ENCODE measurements at regions not wholly inside any gene's neighbourhood (a gene's known extent, or its start where the extent isn't known, plus 50 kb on each side); places are given as distances from the start of the nearest gene placed in this dataset.
"Not testable (repeated sequence)": the region's sequence is repeated elsewhere in the genome, so short reads cannot be mapped to it uniquely, and the experiment has no call there.

DNA sequence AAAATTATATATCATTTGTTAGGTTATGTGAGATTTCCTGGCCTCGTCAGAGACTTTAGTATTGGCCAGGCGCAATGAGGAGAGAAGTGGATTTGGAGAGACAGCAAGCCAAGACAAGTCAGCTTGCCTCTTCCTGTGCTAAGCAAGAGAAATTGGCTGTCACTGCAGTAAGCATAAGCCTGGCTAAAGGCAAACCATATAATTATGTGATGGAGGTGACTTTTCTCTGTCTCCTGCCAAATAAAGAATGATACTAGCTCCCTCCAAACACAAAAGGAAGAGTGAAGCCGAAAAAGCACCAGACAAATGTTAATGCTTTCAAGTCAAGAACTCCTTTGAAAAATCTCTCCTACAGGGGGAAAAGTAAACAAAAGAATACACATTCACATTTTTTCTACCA lies 2246.0 kb downstream of the ARAP2 start:
- H3K27me3 Mint-ChIP-seq (ENCODE audit: insufficient read depth, unreplicated experiment) = no peaks in the 10 kb centered on the region
- H3K4me1 Mint-ChIP-seq (ENCODE audit: low read depth, unreplicated experiment) = no peaks in the 10 kb centered on the region
- H3K27ac Mint-ChIP-seq (ENCODE audit: unreplicated experiment) = no peak overlapping the region
- TF ChIP-seq, protein P1, sequence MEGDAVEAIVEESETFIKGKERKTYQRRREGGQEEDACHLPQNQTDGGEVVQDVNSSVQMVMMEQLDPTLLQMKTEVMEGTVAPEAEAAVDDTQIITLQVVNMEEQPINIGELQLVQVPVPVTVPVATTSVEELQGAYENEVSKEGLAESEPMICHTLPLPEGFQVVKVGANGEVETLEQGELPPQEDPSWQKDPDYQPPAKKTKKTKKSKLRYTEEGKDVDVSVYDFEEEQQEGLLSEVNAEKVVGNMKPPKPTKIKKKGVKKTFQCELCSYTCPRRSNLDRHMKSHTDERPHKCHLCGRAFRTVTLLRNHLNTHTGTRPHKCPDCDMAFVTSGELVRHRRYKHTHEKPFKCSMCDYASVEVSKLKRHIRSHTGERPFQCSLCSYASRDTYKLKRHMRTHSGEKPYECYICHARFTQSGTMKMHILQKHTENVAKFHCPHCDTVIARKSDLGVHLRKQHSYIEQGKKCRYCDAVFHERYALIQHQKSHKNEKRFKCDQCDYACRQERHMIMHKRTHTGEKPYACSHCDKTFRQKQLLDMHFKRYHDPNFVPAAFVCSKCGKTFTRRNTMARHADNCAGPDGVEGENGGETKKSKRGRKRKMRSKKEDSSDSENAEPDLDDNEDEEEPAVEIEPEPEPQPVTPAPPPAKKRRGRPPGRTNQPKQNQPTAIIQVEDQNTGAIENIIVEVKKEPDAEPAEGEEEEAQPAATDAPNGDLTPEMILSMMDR (IDR thresholded peaks at IDR 0.05; ENCODE audit: insufficient read depth in 1 of 2, low read depth in 1 of 2, low read length in 1 of 2, severe bottlenecking in 1 of 2, unreplicated experiment in 1 of 2) = no peak
- intact Hi-C loops (cut with micrococcal nuclease; ENCODE audit: unreplicated experiment) = no loop called here
- DNase-seq = no peak
- Histone ChIP-seq H3K4me1 (no peaks in the 10 kb centered on the region), H3K36me3 (ENCODE audit: control insufficient read depth, insufficient read depth, low read length) (no peaks in the 10 kb centered on the region), H3K27me3 (replicated peaks; ENCODE audit: control insufficient read depth, insufficient read depth, low read length) (no peaks in the 10 kb centered on the region), H3K4me3 (ENCODE audit: low read depth, low read length) (no peak overlapping the region), H3K9me3 (no peaks in the 10 kb centered on the region)
- no TSS peak for BruUV-seq (replicated peaks)
- ChIA-PET POLR2A (no interaction called here), CTCF (no interaction called here)
- H3K4me3 Mint-ChIP-seq (ENCODE audit: unreplicated experiment) = no peak overlapping the region
- no peaks in the 10 kb centered on the region for H3K36me3 Mint-ChIP-seq (ENCODE audit: insufficient read depth, unreplicated experiment)
- H3K9me3 Mint-ChIP-seq (ENCODE audit: unreplicated experiment) = no peaks in the 10 kb centered on the region

DNA sequence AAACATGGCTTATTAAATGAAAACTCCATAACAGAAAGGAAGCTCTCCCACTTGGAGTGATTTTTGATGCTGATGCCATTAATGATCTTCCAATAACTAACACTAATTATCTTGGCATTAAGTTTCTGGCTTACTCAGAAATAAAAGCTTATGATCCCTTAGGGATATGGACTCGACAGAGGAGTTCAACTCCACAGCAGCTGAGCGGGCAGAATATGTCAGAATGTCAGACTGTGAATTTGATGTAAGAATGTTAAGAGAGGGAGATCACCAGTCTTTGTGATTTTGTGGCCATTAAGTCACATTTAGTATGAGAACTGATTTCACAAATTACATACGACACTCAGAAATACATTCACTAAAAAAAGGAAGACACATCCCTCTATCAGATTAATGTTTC lies 2244.0 kb downstream of the ARAP2 start:
- no peaks in the 10 kb centered on the region for H3K4me1 ChIP-seq
- no peaks in the 10 kb centered on the region for H3K36me3 ChIP-seq (ENCODE audit: control insufficient read depth, insufficient read depth, low read length)
- intact Hi-C loops (cut with micrococcal nuclease; ENCODE audit: unreplicated experiment) = no loop called here
- H3K27me3 Mint-ChIP-seq (ENCODE audit: insufficient read depth, unreplicated experiment) = no peaks in the 10 kb centered on the region
- no peak for DNase-seq
- ChIA-PET POLR2A (no interaction called here), CTCF (no interaction called here)
- no peaks in the 10 kb centered on the region for H3K9me3 ChIP-seq
- no peaks in the 10 kb centered on the region for H3K36me3 Mint-ChIP-seq (ENCODE audit: insufficient read depth, unreplicated experiment)
- no TSS peak for BruUV-seq (replicated peaks)
- no peaks in the 10 kb centered on the region for H3K27me3 ChIP-seq (replicated peaks; ENCODE audit: control insufficient read depth, insufficient read depth, low read length)
- H3K4me3 ChIP-seq (ENCODE audit: low read depth, low read length) = no peak overlapping the region
- H3K27ac Mint-ChIP-seq (ENCODE audit: unreplicated experiment) = no peak overlapping the region
- H3K9me3 Mint-ChIP-seq (ENCODE audit: unreplicated experiment) = no peaks in the 10 kb centered on the region
- H3K4me1 Mint-ChIP-seq (ENCODE audit: low read depth, unreplicated experiment) = no peaks in the 10 kb centered on the region
- TF ChIP-seq, protein P1 (IDR thresholded peaks at IDR 0.05; ENCODE audit: insufficient read depth in 1 of 2, low read depth in 1 of 2, low read length in 1 of 2, severe bottlenecking in 1 of 2, unreplicated experiment in 1 of 2) = no peak
- no peak overlapping the region for H3K4me3 Mint-ChIP-seq (ENCODE audit: unreplicated experiment)

DNA sequence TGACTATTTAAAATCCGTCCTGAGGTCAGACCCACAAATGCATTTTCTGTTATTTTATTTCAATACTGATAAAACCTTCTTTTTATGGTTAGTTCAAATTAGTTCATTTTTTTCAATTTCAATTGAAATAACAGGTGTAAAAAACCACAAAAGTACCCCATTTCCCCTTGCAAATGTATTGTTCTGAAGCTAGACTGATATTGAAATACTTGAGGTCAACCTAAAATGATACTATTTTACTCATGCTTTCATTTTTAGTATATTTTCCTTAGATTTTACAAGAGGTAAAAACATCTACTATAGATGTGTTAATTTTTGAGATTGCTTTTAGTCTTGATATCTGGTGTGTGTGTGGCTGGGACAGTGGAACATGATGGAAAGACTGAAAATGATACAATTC lies 2237.8 kb downstream of the ARAP2 start:
- H3K36me3 Mint-ChIP-seq (ENCODE audit: insufficient read depth, unreplicated experiment); H3K27ac Mint-ChIP-seq (ENCODE audit: unreplicated experiment); H3K4me3 Mint-ChIP-seq (ENCODE audit: unreplicated experiment); DNase-seq; H3K4me1 ChIP-seq; BruUV-seq (replicated peaks); H3K9me3 Mint-ChIP-seq (ENCODE audit: unreplicated experiment); H3K4me1 Mint-ChIP-seq (ENCODE audit: low read depth, unreplicated experiment); intact Hi-C loops (cut with micrococcal nuclease; ENCODE audit: unreplicated experiment); H3K36me3 ChIP-seq (ENCODE audit: control insufficient read depth, insufficient read depth, low read length); H3K27me3 ChIP-seq (replicated peaks; ENCODE audit: control insufficient read depth, insufficient read depth, low read length); H3K9me3 ChIP-seq; H3K27me3 Mint-ChIP-seq (ENCODE audit: insufficient read depth, unreplicated experiment); POLR2A ChIA-PET; H3K4me3 ChIP-seq (ENCODE audit: low read depth, low read length); CTCF ChIA-PET: not testable (repeated sequence)

DNA sequence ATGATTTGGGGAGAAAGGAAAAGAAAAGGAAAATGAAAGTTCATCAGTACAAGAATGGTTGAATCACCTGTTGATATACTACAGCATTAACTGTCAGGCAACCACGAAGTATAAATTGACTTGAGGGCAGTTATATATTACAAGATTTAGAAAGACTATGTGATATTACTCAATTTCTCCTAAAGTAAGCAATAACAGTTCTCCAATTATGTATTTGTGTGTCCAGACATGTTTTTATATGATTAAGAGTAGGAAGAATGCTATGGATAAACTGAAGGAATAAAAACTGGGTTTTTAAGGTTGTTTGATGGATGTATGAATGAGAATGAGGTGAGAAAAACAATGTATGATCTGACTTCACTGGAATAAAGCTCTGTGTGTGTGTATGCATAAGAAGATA lies 2234.4 kb downstream of the ARAP2 start:
- intact Hi-C loops (cut with micrococcal nuclease; ENCODE audit: unreplicated experiment) = no loop called here
- H3K4me1 ChIP-seq = no peaks in the 10 kb centered on the region
- Mint-ChIP-seq H3K27ac (ENCODE audit: unreplicated experiment) (no peak overlapping the region), H3K27me3 (ENCODE audit: insufficient read depth, unreplicated experiment) (no peaks in the 10 kb centered on the region), H3K4me3 (ENCODE audit: unreplicated experiment) (no peak overlapping the region), H3K4me1 (ENCODE audit: low read depth, unreplicated experiment) (no peaks in the 10 kb centered on the region), H3K9me3 (ENCODE audit: unreplicated experiment) (no peaks in the 10 kb centered on the region), H3K36me3 (ENCODE audit: insufficient read depth, unreplicated experiment) (no peaks in the 10 kb centered on the region)
- TF ChIP-seq, protein P1 (IDR thresholded peaks at IDR 0.05; ENCODE audit: insufficient read depth in 1 of 2, low read depth in 1 of 2, low read length in 1 of 2, severe bottlenecking in 1 of 2, unreplicated experiment in 1 of 2) = no peak
- POLR2A ChIA-PET = no interaction called here
- no TSS peak for BruUV-seq (replicated peaks)
- no peak overlapping the region for H3K4me3 ChIP-seq (ENCODE audit: low read depth, low read length)
- no peak for DNase-seq
- H3K27me3 ChIP-seq (replicated peaks; ENCODE audit: control insufficient read depth, insufficient read depth, low read length) = no peaks in the 10 kb centered on the region
- H3K9me3 ChIP-seq = no peaks in the 10 kb centered on the region
- H3K36me3 ChIP-seq (ENCODE audit: control insufficient read depth, insufficient read depth, low read length) = no peaks in the 10 kb centered on the region
- CTCF ChIA-PET = no interaction called here

All from Caco-2 (cell line).